ENCODE measurements at regions not wholly inside any gene's neighbourhood (a gene's known extent, or its start where the extent isn't known, plus 50 kb on each side); places are given as distances from the start of the nearest gene placed in this dataset.

DNA sequence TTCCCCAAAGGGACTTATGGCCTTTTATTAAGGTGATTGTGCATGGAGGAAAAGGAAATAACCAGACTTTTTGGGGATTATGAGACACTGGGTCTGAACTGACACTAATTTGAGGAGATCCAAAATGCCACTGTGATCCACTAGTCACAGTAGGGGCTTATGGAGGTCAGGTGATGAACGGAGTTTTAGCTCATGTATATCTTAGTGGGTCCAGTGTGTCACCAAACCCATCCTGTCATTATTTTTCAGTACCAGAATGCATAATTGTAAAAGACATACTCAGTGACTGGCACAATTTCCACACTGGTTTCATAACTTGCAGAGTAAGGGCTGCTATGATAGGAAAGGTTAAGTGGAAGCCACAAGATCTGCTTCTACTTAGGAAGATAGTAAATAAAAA is 131.3 kb downstream of the RTL3 start:
- ATAC-seq (no peak), DNase-seq (no peak)
- intact Hi-C loops (cut with DNase I) = no loop called here
- H3K9me3 ChIP-seq = no peaks in the 10 kb centered on the region
- 33 to 69% methylated on average over 1 of the region's 1 CpG for WGBS, 2 donors
- H3K4me1 ChIP-seq = no peaks in the 10 kb centered on the region
- no peak overlapping the region for H3K4me3 ChIP-seq
- H3K36me3 ChIP-seq (replicated peaks in 1 of 2; ENCODE audit: insufficient read depth in 1 of 2, low read depth in 2 of 2) = no peaks in the 10 kb centered on the region
- no peak for TF ChIP-seq POLR2A (IDR thresholded peaks at IDR 0.05)
- TF ChIP-seq, protein P1, sequence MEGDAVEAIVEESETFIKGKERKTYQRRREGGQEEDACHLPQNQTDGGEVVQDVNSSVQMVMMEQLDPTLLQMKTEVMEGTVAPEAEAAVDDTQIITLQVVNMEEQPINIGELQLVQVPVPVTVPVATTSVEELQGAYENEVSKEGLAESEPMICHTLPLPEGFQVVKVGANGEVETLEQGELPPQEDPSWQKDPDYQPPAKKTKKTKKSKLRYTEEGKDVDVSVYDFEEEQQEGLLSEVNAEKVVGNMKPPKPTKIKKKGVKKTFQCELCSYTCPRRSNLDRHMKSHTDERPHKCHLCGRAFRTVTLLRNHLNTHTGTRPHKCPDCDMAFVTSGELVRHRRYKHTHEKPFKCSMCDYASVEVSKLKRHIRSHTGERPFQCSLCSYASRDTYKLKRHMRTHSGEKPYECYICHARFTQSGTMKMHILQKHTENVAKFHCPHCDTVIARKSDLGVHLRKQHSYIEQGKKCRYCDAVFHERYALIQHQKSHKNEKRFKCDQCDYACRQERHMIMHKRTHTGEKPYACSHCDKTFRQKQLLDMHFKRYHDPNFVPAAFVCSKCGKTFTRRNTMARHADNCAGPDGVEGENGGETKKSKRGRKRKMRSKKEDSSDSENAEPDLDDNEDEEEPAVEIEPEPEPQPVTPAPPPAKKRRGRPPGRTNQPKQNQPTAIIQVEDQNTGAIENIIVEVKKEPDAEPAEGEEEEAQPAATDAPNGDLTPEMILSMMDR (IDR thresholded peaks at IDR 0.05) = no peak
- no peaks in the 10 kb centered on the region for H3K27me3 ChIP-seq
- H3K27ac ChIP-seq = no peak overlapping the region

- Histone ChIP-seq H3K4me1 (no peaks in the 10 kb centered on the region), H3K4me3 (no peak overlapping the region), H3K27me3 (no peaks in the 10 kb centered on the region), H3K27ac (no peak overlapping the region), H3K9me3 (no peaks in the 10 kb centered on the region), H3K36me3 (replicated peaks in 1 of 2; ENCODE audit: insufficient read depth in 1 of 2, low read depth in 2 of 2) (no peaks in the 10 kb centered on the region)
- intact Hi-C loops (cut with DNase I) = no loop called here
- WGBS, 2 donors = 73 to 78% methylated on average over 1 of the region's 1 CpG
- TF ChIP-seq, protein P1 (IDR thresholded peaks at IDR 0.05) = no peak
- no peak for TF ChIP-seq POLR2A (IDR thresholded peaks at IDR 0.05)
- no peak for ATAC-seq
- DNase-seq = no peak
Observed at GRCh38 chrX:78527263-78527662, 131.9 kb downstream of the RTL3 start.

GRCh38 chrX:78522601-78523000 is 136.5 kb downstream of the RTL3 start:
- intact Hi-C loops (cut with DNase I) = no loop called here
- Histone ChIP-seq H3K36me3 (replicated peaks in 1 of 2; ENCODE audit: insufficient read depth in 1 of 2, low read depth in 2 of 2) (no peaks in the 10 kb centered on the region), H3K27ac (no peak overlapping the region), H3K4me1 (no peaks in the 10 kb centered on the region), H3K27me3 (no peaks in the 10 kb centered on the region), H3K9me3 (no peaks in the 10 kb centered on the region), H3K4me3 (no peak overlapping the region)
- no peak for ATAC-seq
- TF ChIP-seq POLR2A (IDR thresholded peaks at IDR 0.05) = no peak
- TF ChIP-seq, protein P1 (IDR thresholded peaks at IDR 0.05) = no peak
- 28 to 52% methylated on average over 2 of the region's 2 CpGs for WGBS, 2 donors
- no peak for DNase-seq

DNA sequence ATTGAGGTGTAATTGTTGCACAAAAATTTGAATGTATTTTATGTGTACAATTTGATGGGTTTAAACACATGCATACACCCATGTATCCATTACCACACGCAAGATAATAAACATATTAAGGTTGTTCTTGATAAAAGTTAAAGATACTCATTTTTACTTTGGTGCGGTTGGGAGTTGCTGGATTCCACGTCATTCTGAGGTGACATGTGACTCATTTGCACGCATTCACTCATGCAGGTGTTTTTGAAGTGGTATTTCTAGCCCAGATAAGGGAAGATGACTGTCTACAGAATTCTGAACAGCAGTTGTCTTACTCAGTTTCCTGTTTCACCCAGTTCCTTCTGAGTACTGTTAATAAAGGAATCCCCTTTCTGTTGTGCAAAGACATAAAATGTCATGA is 142.0 kb downstream of the RTL3 start:
- intact Hi-C loops (cut with DNase I) = no loop called here
- WGBS, 2 donors = 46 to 60% methylated on average over 4 of the region's 4 CpGs

DNA sequence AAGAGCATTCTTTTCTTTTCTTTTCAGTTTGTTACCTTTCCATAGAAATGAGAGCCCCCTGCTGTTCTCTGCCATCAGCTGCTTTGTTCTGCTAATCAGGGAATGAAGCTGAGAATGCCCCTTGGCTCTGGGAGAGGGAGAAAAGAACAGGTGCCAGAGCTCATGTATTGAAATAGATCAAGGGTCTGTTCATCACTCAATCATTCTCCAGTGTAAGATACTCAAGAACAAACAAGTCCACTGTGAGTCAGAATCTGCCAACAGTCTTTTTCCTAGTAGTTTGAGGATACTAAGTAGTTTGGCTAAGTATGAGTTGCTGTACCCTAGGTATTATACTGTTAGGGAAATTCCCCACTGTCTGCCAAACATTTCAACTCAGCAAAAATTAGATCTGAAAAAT is 144.3 kb downstream of the RTL3 start:
- no peak overlapping the region for H3K27ac ChIP-seq
- no peaks in the 10 kb centered on the region for H3K9me3 ChIP-seq
- DNase-seq = no peak
- intact Hi-C loops (cut with DNase I) = no loop called here
- TF ChIP-seq, protein P1 (IDR thresholded peaks at IDR 0.05) = no peak
- H3K4me1 ChIP-seq = no peaks in the 10 kb centered on the region
- no peak overlapping the region for H3K4me3 ChIP-seq
- no peaks in the 10 kb centered on the region for H3K36me3 ChIP-seq (replicated peaks in 1 of 2; ENCODE audit: insufficient read depth in 1 of 2, low read depth in 2 of 2)
- H3K27me3 ChIP-seq = no peaks in the 10 kb centered on the region
- ATAC-seq = no peak

More for the DNA sequence above, 142.0 kb downstream of the RTL3 start:
- H3K27me3 ChIP-seq = no peaks in the 10 kb centered on the region
- DNase-seq (no peak), ATAC-seq (no peak)
- no peaks in the 10 kb centered on the region for H3K36me3 ChIP-seq (replicated peaks in 1 of 2; ENCODE audit: insufficient read depth in 1 of 2, low read depth in 2 of 2)
- no peak overlapping the region for H3K27ac ChIP-seq
- no peak overlapping the region for H3K4me3 ChIP-seq
- H3K9me3 ChIP-seq = no peaks in the 10 kb centered on the region
- TF ChIP-seq POLR2A (IDR thresholded peaks at IDR 0.05) = no peak
- TF ChIP-seq, protein P1 (IDR thresholded peaks at IDR 0.05) = no peak
- no peaks in the 10 kb centered on the region for H3K4me1 ChIP-seq

Data from body of pancreas (tissue), 4 donors.